GM23338 (cell line): ENCODE measurements at regions not wholly inside any gene's neighbourhood (a gene's known extent, or its start where the extent isn't known, plus 50 kb on each side); places are given as distances from the start of the nearest gene placed in this dataset.

ENCODE experiments used
- ATAC-seq: fragments of 200-7000 bp; cut with Tn5 transposase; 3 replicates; pipeline ENCODE4 v1.9.1; 2020
- DNase-seq: peaks from one replicate; pipeline ENCODE4 v3.0.0-alpha.2; 2015; ENCODE audit warnings: low spot score
- H2AFZ ChIP-seq: fragments of 200-600 bp; sonication (generic); 2 replicates; pipeline ENCODE4 v1.8.0; 2016; ENCODE audit warnings: antibody characterized with exemption, mild to moderate bottlenecking, moderate library complexity
- H3F3A ChIP-seq: fragments of 200-600 bp; sonication (generic); replicated peaks from 2 replicates; pipeline ENCODE4 v1.8.0; 2017; ENCODE audit warnings: antibody characterized with exemption, mixed run types, low read depth
- H3K27ac ChIP-seq: fragments of 200-600 bp; sonication (generic); 2 replicates; pipeline ENCODE4 v1.6.1; 2016; ENCODE audit warnings: low read depth
- H3K27me3 ChIP-seq: fragments of 200-600 bp; sonication (generic); 2 replicates; pipeline ENCODE4 v1.8.0; 2016; ENCODE audit warnings: mild to moderate bottlenecking, mixed run types, moderate library complexity; ENCODE audit not compliant: insufficient read depth
- H3K36me3 ChIP-seq: fragments of 200-600 bp; sonication (generic); 2 replicates; pipeline ENCODE4 v1.8.0; 2016; ENCODE audit warnings: mild to moderate bottlenecking; ENCODE audit not compliant: insufficient read depth
- H3K4me1 ChIP-seq: fragments of 200-600 bp; sonication (generic); 2 replicates; pipeline ENCODE4 v1.8.0; 2016; ENCODE audit warnings: mild to moderate bottlenecking, moderate library complexity; ENCODE audit not compliant: insufficient read depth
- H3K4me2 ChIP-seq: fragments of 200-600 bp; sonication (generic); 2 replicates; pipeline ENCODE4 v1.7.1; 2017; ENCODE audit warnings: mixed run types
- H3K4me3 ChIP-seq: fragments of 200-600 bp; sonication (generic); 2 replicates; pipeline ENCODE4 v1.6.1; 2016; ENCODE audit warnings: mixed run types
- H3K79me2 ChIP-seq: fragments of 200-600 bp; sonication (generic); replicated peaks from 2 replicates; pipeline ENCODE4 v1.8.0; 2017; ENCODE audit warnings: mild to moderate bottlenecking; ENCODE audit not compliant: insufficient read depth
- H3K9me2 ChIP-seq: fragments of 200-600 bp; sonication (generic); 2 replicates; pipeline ENCODE4 v1.8.0; 2017; ENCODE audit not compliant: insufficient read depth
- H4K20me1 ChIP-seq: fragments of 200-600 bp; sonication (generic); replicated peaks from 2 replicates; pipeline ENCODE4 v1.8.0; 2017; ENCODE audit warnings: mild to moderate bottlenecking; ENCODE audit not compliant: insufficient read depth
- H3K27ac Mint-ChIP-seq: 2 replicates; pipeline ENCODE4 v1.8.0; 2020; ENCODE audit warnings: inconsistent platforms, mild to moderate bottlenecking, moderate library complexity, mixed read lengths
- H3K27me3 Mint-ChIP-seq: 3 replicates; pipeline ENCODE4 v1.8.0; 2022; ENCODE audit warnings: low read depth, mild to moderate bottlenecking, moderate library complexity, mixed read lengths, inconsistent platforms; ENCODE audit not compliant: insufficient read depth, poor library complexity
- H3K36me3 Mint-ChIP-seq: 3 replicates; pipeline ENCODE4 v1.8.0; 2021; ENCODE audit warnings: low read depth, mild to moderate bottlenecking, inconsistent platforms, moderate library complexity, mixed read lengths
- H3K4me1 Mint-ChIP-seq: 3 replicates; pipeline ENCODE4 v1.8.0; 2020; ENCODE audit warnings: mild to moderate bottlenecking, inconsistent platforms, mixed read lengths
- H3K4me3 Mint-ChIP-seq: 3 replicates; pipeline ENCODE4 v1.8.0; 2021; ENCODE audit warnings: moderate library complexity, mild to moderate bottlenecking, inconsistent platforms, mixed read lengths
- H3K9me3 Mint-ChIP-seq: 3 replicates; pipeline ENCODE4 v1.8.0; 2020; ENCODE audit warnings: moderate library complexity, mild to moderate bottlenecking, inconsistent platforms, mixed read lengths
- CREB1 ChIP-seq: fragments of 250-450 bp; sonication (Bioruptor Pico); IDR thresholded peaks from 2 replicates; pipeline ENCODE4 v1.5.0; 2020; ENCODE audit warnings: low read depth, mild to moderate bottlenecking, moderate library complexity
- EZH2 ChIP-seq: fragments of 200-600 bp; sonication (generic); IDR thresholded peaks from one replicate; pipeline ENCODE4 v1.8.0; 2017; ENCODE audit warnings: antibody characterized with exemption, mild to moderate bottlenecking, low read depth; ENCODE audit not compliant: unreplicated experiment
- EZH2phosphoT487 ChIP-seq: fragments of 200-600 bp; sonication (generic); IDR thresholded peaks from one replicate; pipeline ENCODE4 v1.8.1; 2018; ENCODE audit warnings: antibody characterized with exemption; ENCODE audit not compliant: unreplicated experiment
- JUNB ChIP-seq: IDR thresholded peaks from one replicate; pipeline ENCODE4 v1.6.1; 2016; ENCODE audit warnings: antibody characterized with exemption; ENCODE audit not compliant: unreplicated experiment
- NANOG ChIP-seq: IDR thresholded peaks from 2 replicates; pipeline ENCODE4 v1.6.1; 2016; ENCODE audit warnings: antibody characterized with exemption, borderline replicate concordance
- POLR2AphosphoS5 ChIP-seq: IDR thresholded peaks from 2 replicates; pipeline ENCODE4 v1.6.1; 2016; ENCODE audit warnings: antibody characterized with exemption, low read depth
- STAT1 ChIP-seq: IDR thresholded peaks from one replicate; pipeline ENCODE4 v1.6.1; 2016; ENCODE audit warnings: antibody characterized with exemption; ENCODE audit not compliant: unreplicated experiment
- ZNF114 ChIP-seq: fragments of 250-450 bp; sonication (Bioruptor Pico); IDR thresholded peaks from 2 replicates; pipeline ENCODE4 v1.5.0; 2020; ENCODE audit warnings: mild to moderate bottlenecking, moderate library complexity
- ZNF331 ChIP-seq: fragments of 250-450 bp; sonication (Bioruptor Pico); IDR thresholded peaks from 2 replicates; pipeline ENCODE4 v1.5.0; 2020; ENCODE audit warnings: low read depth, mild to moderate bottlenecking, moderate library complexity
- TF ChIP-seq, protein P1 (sequence below), 2 experiments: fragments of 200-600 bp in 1 of 2; sonication (generic) in 1 of 2; conservative IDR thresholded peaks; 2 replicates each; pipeline versions ENCODE4 v1.5.1 to v1.6.1; 2016 to 2017; ENCODE audit warnings: antibody characterized with exemption in 2 of 2, low read depth in 2 of 2, mild to moderate bottlenecking in 2 of 2, moderate library complexity in 1 of 2
- TF ChIP-seq, protein P2 (sequence below): IDR thresholded peaks from 2 replicates; pipeline ENCODE4 v1.6.1; 2016; ENCODE audit warnings: antibody characterized with exemption
- TF ChIP-seq, protein P3 (sequence below): fragments of 250-450 bp; sonication (Bioruptor Pico); IDR thresholded peaks from 2 replicates; pipeline ENCODE4 v1.5.0; 2020; ENCODE audit warnings: mild to moderate bottlenecking, moderate library complexity
- TF ChIP-seq, protein P4 (sequence below): IDR thresholded peaks from one replicate; pipeline ENCODE4 v1.6.1; 2018; ENCODE audit warnings: antibody characterized with exemption; ENCODE audit not compliant: unreplicated experiment

DNA sequence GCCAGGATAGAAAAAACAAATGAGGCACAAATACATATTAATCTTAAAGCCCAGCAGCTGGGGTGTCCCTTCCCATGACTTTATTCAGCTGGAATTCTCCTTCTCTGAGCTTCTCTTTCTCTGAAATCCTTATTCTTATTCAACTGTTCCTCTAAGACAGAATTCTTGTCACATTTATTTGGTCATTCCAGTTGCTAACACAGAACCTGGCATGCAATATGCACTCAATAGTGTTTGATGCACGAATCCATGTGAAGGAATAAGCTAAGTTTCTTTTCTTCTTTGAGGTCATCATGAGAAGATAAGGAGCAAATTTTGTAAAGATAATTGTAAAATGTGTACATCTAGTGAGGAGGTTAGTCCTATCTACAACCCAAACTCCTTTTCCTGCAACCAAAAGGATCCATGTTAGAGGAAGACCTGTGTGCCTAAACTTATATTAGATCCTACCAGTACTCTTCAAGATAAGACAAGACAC, 154.2 kb upstream of the KCNMB2 start:
- Histone ChIP-seq H3K27me3 (no peaks in the 10 kb centered on the region), H3K4me1 (no peaks in the 10 kb centered on the region), H3K36me3 (no peaks in the 10 kb centered on the region), H3K4me3 (no peak overlapping the region), H3K27ac (no peak overlapping the region), H3F3A (no peaks in the 10 kb centered on the region), H2AFZ (no peak overlapping the region), H3K9me2 (no peaks in the 10 kb centered on the region), H4K20me1 (no peaks in the 10 kb centered on the region), H3K79me2 (no peaks in the 10 kb centered on the region), H3K4me2 (no peak overlapping the region)
- peaks cover 9% of the 10 kb centered on the region; the same call in 2 of the 3 replicates for H3K4me1 Mint-ChIP-seq
- H3K27ac Mint-ChIP-seq: no peak overlapping the region
- no peaks in the 10 kb centered on the region for H3K36me3 Mint-ChIP-seq
- H3K4me3 Mint-ChIP-seq: no peak overlapping the region
- TF ChIP-seq, protein P1, sequence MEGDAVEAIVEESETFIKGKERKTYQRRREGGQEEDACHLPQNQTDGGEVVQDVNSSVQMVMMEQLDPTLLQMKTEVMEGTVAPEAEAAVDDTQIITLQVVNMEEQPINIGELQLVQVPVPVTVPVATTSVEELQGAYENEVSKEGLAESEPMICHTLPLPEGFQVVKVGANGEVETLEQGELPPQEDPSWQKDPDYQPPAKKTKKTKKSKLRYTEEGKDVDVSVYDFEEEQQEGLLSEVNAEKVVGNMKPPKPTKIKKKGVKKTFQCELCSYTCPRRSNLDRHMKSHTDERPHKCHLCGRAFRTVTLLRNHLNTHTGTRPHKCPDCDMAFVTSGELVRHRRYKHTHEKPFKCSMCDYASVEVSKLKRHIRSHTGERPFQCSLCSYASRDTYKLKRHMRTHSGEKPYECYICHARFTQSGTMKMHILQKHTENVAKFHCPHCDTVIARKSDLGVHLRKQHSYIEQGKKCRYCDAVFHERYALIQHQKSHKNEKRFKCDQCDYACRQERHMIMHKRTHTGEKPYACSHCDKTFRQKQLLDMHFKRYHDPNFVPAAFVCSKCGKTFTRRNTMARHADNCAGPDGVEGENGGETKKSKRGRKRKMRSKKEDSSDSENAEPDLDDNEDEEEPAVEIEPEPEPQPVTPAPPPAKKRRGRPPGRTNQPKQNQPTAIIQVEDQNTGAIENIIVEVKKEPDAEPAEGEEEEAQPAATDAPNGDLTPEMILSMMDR (conservative IDR thresholded peaks at IDR 0.05; ENCODE audit: low read depth in 2 of 2): no peak
- TF ChIP-seq, protein P2, sequence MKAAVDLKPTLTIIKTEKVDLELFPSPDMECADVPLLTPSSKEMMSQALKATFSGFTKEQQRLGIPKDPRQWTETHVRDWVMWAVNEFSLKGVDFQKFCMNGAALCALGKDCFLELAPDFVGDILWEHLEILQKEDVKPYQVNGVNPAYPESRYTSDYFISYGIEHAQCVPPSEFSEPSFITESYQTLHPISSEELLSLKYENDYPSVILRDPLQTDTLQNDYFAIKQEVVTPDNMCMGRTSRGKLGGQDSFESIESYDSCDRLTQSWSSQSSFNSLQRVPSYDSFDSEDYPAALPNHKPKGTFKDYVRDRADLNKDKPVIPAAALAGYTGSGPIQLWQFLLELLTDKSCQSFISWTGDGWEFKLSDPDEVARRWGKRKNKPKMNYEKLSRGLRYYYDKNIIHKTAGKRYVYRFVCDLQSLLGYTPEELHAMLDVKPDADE: no peak
- TF ChIP-seq, protein P3, sequence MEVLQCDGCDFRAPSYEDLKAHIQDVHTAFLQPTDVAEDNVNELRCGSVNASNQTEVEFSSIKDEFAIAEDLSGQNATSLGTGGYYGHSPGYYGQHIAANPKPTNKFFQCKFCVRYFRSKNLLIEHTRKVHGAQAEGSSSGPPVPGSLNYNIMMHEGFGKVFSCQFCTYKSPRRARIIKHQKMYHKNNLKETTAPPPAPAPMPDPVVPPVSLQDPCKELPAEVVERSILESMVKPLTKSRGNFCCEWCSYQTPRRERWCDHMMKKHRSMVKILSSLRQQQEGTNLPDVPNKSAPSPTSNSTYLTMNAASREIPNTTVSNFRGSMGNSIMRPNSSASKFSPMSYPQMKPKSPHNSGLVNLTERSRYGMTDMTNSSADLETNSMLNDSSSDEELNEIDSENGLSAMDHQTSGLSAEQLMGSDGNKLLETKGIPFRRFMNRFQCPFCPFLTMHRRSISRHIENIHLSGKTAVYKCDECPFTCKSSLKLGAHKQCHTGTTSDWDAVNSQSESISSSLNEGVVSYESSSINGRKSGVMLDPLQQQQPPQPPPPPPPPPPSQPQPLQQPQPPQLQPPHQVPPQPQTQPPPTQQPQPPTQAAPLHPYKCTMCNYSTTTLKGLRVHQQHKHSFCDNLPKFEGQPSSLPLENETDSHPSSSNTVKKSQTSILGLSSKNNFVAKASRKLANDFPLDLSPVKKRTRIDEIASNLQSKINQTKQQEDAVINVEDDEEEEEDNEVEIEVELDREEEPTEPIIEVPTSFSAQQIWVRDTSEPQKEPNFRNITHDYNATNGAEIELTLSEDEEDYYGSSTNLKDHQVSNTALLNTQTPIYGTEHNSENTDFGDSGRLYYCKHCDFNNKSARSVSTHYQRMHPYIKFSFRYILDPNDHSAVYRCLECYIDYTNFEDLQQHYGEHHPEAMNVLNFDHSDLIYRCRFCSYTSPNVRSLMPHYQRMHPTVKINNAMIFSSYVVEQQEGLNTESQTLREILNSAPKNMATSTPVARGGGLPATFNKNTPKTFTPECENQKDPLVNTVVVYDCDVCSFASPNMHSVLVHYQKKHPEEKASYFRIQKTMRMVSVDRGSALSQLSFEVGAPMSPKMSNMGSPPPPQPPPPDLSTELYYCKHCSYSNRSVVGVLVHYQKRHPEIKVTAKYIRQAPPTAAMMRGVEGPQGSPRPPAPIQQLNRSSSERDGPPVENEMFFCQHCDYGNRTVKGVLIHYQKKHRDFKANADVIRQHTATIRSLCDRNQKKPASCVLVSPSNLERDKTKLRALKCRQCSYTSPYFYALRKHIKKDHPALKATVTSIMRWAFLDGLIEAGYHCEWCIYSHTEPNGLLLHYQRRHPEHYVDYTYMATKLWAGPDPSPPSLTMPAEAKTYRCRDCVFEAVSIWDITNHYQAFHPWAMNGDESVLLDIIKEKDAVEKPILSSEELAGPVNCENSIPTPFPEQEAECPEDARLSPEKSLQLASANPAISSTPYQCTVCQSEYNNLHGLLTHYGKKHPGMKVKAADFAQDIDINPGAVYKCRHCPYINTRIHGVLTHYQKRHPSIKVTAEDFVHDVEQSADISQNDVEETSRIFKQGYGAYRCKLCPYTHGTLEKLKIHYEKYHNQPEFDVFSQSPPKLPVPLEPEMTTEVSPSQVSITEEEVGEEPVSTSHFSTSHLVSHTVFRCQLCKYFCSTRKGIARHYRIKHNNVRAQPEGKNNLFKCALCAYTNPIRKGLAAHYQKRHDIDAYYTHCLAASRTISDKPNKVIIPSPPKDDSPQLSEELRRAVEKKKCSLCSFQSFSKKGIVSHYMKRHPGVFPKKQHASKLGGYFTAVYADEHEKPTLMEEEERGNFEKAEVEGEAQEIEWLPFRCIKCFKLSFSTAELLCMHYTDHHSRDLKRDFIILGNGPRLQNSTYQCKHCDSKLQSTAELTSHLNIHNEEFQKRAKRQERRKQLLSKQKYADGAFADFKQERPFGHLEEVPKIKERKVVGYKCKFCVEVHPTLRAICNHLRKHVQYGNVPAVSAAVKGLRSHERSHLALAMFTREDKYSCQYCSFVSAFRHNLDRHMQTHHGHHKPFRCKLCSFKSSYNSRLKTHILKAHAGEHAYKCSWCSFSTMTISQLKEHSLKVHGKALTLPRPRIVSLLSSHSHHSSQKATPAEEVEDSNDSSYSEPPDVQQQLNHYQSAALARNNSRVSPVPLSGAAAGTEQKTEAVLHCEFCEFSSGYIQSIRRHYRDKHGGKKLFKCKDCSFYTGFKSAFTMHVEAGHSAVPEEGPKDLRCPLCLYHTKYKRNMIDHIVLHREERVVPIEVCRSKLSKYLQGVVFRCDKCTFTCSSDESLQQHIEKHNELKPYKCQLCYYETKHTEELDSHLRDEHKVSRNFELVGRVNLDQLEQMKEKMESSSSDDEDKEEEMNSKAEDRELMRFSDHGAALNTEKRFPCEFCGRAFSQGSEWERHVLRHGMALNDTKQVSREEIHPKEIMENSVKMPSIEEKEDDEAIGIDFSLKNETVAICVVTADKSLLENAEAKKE (CRISPR knock-in tag): no peak
- TF ChIP-seq ZNF331 (CRISPR knock-in tag) (no peak), CREB1 (CRISPR knock-in tag) (no peak), EZH2phosphoT487 (no peak), POLR2AphosphoS5 (no peak), NANOG (no peak), JUNB (no peak), ZNF114 (CRISPR knock-in tag) (no peak), EZH2 (no peak), STAT1 (no peak)
- TF ChIP-seq, protein P4, sequence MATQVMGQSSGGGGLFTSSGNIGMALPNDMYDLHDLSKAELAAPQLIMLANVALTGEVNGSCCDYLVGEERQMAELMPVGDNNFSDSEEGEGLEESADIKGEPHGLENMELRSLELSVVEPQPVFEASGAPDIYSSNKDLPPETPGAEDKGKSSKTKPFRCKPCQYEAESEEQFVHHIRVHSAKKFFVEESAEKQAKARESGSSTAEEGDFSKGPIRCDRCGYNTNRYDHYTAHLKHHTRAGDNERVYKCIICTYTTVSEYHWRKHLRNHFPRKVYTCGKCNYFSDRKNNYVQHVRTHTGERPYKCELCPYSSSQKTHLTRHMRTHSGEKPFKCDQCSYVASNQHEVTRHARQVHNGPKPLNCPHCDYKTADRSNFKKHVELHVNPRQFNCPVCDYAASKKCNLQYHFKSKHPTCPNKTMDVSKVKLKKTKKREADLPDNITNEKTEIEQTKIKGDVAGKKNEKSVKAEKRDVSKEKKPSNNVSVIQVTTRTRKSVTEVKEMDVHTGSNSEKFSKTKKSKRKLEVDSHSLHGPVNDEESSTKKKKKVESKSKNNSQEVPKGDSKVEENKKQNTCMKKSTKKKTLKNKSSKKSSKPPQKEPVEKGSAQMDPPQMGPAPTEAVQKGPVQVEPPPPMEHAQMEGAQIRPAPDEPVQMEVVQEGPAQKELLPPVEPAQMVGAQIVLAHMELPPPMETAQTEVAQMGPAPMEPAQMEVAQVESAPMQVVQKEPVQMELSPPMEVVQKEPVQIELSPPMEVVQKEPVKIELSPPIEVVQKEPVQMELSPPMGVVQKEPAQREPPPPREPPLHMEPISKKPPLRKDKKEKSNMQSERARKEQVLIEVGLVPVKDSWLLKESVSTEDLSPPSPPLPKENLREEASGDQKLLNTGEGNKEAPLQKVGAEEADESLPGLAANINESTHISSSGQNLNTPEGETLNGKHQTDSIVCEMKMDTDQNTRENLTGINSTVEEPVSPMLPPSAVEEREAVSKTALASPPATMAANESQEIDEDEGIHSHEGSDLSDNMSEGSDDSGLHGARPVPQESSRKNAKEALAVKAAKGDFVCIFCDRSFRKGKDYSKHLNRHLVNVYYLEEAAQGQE: no peak
- ATAC-seq (no peak), DNase-seq (no peak)
- H3K27me3 Mint-ChIP-seq: no peaks in the 10 kb centered on the region
- no peaks in the 10 kb centered on the region for H3K9me3 Mint-ChIP-seq
